AG04449 (cell line): ENCODE measurements at regions not wholly inside any gene's neighbourhood (a gene's known extent, or its start where the extent isn't known, plus 50 kb on each side); places are given as distances from the start of the nearest gene placed in this dataset.

ENCODE experiments used
- CTCF ChIA-PET: fragments of 350-600 bp; formaldehyde crosslinking; extraction: SDS; loops from one replicate; lab custom pipeline; 2021; ENCODE audit warnings: antibody characterized with exemption; lab: Yijun Ruan, JAX
- POLR2A ChIA-PET: fragments of 400-600, 350-600 bp; formaldehyde crosslinking; extraction: SDS; loops from one replicate; lab custom pipeline; 2020; ENCODE audit warnings: antibody characterized with exemption, inconsistent platforms; lab: Yijun Ruan, JAX
- DNase-seq: peaks from one replicate; pipeline ENCODE4 v3.0.0-alpha.2; 2010; ENCODE audit warnings: low read depth, low spot score
- H3K4me3 ChIP-seq: 2 replicates; pipeline ENCODE4 v1.5.1; 2011; ENCODE audit warnings: low read depth, mild to moderate bottlenecking, control low read depth, low read length
- CTCF ChIP-seq: IDR thresholded peaks from one replicate; pipeline ENCODE4 v1.5.1; 2011; ENCODE audit warnings: mild to moderate bottlenecking, moderate library complexity, low read length, control low read depth, inconsistent platforms; ENCODE audit not compliant: insufficient read depth; ENCODE audit errors: missing control alignments

GRCh38 chrX:27086237-27086636 is 376.9 kb downstream of the PPP4R3C start:
- DNase-seq: no peak
- CTCF ChIA-PET: no interaction called here
- H3K4me3 ChIP-seq: no peak overlapping the region
- POLR2A ChIA-PET: no interaction called here
- TF ChIP-seq CTCF: no peak

- POLR2A ChIA-PET: no interaction called here
- no peak for TF ChIP-seq CTCF
- no peak overlapping the region for H3K4me3 ChIP-seq
- DNase-seq: no peak
- CTCF ChIA-PET: no interaction called here
These were observed 377.8 kb downstream of the PPP4R3C start for GRCh38 chrX:27085346-27085745.

- DNase-seq: no peak
- TF ChIP-seq CTCF: no peak
- H3K4me3 ChIP-seq: no peak overlapping the region
- ChIA-PET POLR2A (no interaction called here), CTCF (no interaction called here)
These were observed 384.8 kb downstream of the PPP4R3C start for GRCh38 chrX:27078371-27078770.

GRCh38 chrX:27057883-27058282 is 405.3 kb downstream of the PPP4R3C start:
- H3K4me3 ChIP-seq: no peak overlapping the region
- TF ChIP-seq CTCF: no peak
- ChIA-PET CTCF (no interaction called here), POLR2A (no interaction called here)
- DNase-seq: no peak

GRCh38 chrX:27039332-27039731 is 423.8 kb downstream of the PPP4R3C start:
- no peak for DNase-seq
- ChIA-PET CTCF (no interaction called here), POLR2A (no interaction called here)
- H3K4me3 ChIP-seq: no peak overlapping the region
- no peak for TF ChIP-seq CTCF

GRCh38 chrX:27008486-27008885 is 454.7 kb downstream of the PPP4R3C start:
- ChIA-PET CTCF (no interaction called here), POLR2A (no interaction called here)
- no peak overlapping the region for H3K4me3 ChIP-seq
- TF ChIP-seq CTCF: no peak
- no peak for DNase-seq
